Body of pancreas (tissue), 4 donors: ENCODE measurements at regions not wholly inside any gene's neighbourhood (a gene's known extent, or its start where the extent isn't known, plus 50 kb on each side); places are given as distances from the start of the nearest gene placed in this dataset.

Experiments used
- POLR2A ChIP-seq, 3 donors: fragments of 450-650 bp; IDR thresholded peaks; one replicate each; pipeline ENCODE4 v1.6.1; 2016; ENCODE audit warnings: antibody characterized with exemption in 3 of 3, mild to moderate bottlenecking in 2 of 3
- TF ChIP-seq, protein P1 (sequence below), 7 experiments: fragments of 450-650 bp in 4 of 7; fragments of 200-600 bp in 3 of 7; sonication (generic) in 3 of 7; IDR thresholded peaks; one replicate each; pipeline ENCODE4 v1.5.1; 2016 to 2019; ENCODE audit warnings: antibody characterized with exemption in 7 of 7

DNA sequence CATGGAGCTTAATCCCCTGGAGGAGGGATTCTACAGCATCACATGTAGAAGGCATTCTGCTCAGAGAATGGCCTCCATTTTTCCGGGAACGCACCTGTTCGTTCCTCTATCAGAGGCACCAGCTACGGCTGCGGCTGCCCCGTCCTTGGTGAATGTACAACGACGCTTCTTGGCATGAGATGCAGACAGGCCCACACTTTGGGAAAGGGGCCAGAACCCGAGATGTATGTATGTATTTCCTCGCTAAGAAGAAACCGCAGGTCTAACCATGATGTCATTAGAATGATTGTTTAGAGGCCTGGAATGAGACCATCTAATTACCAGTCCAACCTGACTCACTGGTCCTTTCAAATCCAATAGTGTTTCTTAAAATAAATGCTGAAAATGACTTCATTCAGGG is 1293.4 kb downstream of the TBC1D22A start:
- no peak for TF ChIP-seq POLR2A (IDR thresholded peaks at IDR 0.05)
- TF ChIP-seq, protein P1, sequence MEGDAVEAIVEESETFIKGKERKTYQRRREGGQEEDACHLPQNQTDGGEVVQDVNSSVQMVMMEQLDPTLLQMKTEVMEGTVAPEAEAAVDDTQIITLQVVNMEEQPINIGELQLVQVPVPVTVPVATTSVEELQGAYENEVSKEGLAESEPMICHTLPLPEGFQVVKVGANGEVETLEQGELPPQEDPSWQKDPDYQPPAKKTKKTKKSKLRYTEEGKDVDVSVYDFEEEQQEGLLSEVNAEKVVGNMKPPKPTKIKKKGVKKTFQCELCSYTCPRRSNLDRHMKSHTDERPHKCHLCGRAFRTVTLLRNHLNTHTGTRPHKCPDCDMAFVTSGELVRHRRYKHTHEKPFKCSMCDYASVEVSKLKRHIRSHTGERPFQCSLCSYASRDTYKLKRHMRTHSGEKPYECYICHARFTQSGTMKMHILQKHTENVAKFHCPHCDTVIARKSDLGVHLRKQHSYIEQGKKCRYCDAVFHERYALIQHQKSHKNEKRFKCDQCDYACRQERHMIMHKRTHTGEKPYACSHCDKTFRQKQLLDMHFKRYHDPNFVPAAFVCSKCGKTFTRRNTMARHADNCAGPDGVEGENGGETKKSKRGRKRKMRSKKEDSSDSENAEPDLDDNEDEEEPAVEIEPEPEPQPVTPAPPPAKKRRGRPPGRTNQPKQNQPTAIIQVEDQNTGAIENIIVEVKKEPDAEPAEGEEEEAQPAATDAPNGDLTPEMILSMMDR (IDR thresholded peaks at IDR 0.05): no peak
